Umbilical cord (tissue), 1 donor: ENCODE measurements at regions not wholly inside any gene's neighbourhood (a gene's known extent, or its start where the extent isn't known, plus 50 kb on each side); places are given as distances from the start of the nearest gene placed in this dataset.

Source experiments
- DNase-seq: peaks from one replicate; pipeline ENCODE4 v3.0.0-alpha.2; 2015; ENCODE audit warnings: low spot score

GRCh38 chr3:3560591-3561311, 238.5 kb upstream of the LRRN1 start:
- DNase-seq = peak; percentile 86

- DNase-seq = no peak
These were observed 239.4 kb upstream of the LRRN1 start for GRCh38 chr3:3559786-3560185.

- no peak for DNase-seq
These were observed 243.2 kb upstream of the LRRN1 start for GRCh38 chr3:3556078-3556477.

- DNase-seq = no peak
These were observed 246.0 kb upstream of the LRRN1 start for GRCh38 chr3:3553236-3553635.

- no peak for DNase-seq
These were observed 246.5 kb upstream of the LRRN1 start for GRCh38 chr3:3552761-3553160.

GRCh38 chr3:3551981-3552380, 247.2 kb upstream of the LRRN1 start:
- no peak for DNase-seq

GRCh38 chr3:3545360-3545759, 253.9 kb upstream of the LRRN1 start:
- DNase-seq = no peak

- DNase-seq = no peak
These were observed 260.8 kb upstream of the LRRN1 start for GRCh38 chr3:3538451-3538850.

- no peak for DNase-seq
These were observed 266.7 kb upstream of the LRRN1 start for GRCh38 chr3:3532508-3532907.

- no peak for DNase-seq
These were observed 267.8 kb upstream of the LRRN1 start for GRCh38 chr3:3531476-3531875.

GRCh38 chr3:3519266-3519665, 280.0 kb upstream of the LRRN1 start:
- DNase-seq = no peak

- no peak for DNase-seq
These were observed 282.2 kb upstream of the LRRN1 start for GRCh38 chr3:3516996-3517395.

GRCh38 chr3:3516384-3516783, 282.8 kb upstream of the LRRN1 start:
- DNase-seq = no peak

GRCh38 chr3:3509665-3510064, 289.6 kb upstream of the LRRN1 start:
- DNase-seq = peak; percentile 7

GRCh38 chr3:3504686-3505085, 294.5 kb upstream of the LRRN1 start:
- no peak for DNase-seq

GRCh38 chr3:3503411-3503810, 295.8 kb upstream of the LRRN1 start:
- DNase-seq = no peak

- no peak for DNase-seq
These were observed 299.2 kb upstream of the LRRN1 start for GRCh38 chr3:3499987-3500386.

- no peak for DNase-seq
These were observed 300.1 kb upstream of the LRRN1 start for GRCh38 chr3:3499012-3499562.

GRCh38 chr3:3495611-3496010, 303.6 kb upstream of the LRRN1 start:
- DNase-seq = no peak

- DNase-seq = no peak
These were observed 297.2 kb upstream of the CRBN start for GRCh38 chr3:3476669-3477068.

- DNase-seq = no peak
These were observed 289.1 kb upstream of the CRBN start for GRCh38 chr3:3468596-3468995.

- DNase-seq = no peak
These were observed 284.6 kb upstream of the CRBN start for GRCh38 chr3:3464131-3464530.

- no peak for DNase-seq
These were observed 281.8 kb upstream of the CRBN start for GRCh38 chr3:3461317-3461716.

- DNase-seq = no peak
These were observed 269.0 kb upstream of the CRBN start for GRCh38 chr3:3448468-3448867.
